HFF-Myc (cell line): ENCODE measurements at regions not wholly inside any gene's neighbourhood (a gene's known extent, or its start where the extent isn't known, plus 50 kb on each side); places are given as distances from the start of the nearest gene placed in this dataset.

Experiments used
- DNase-seq: peaks from one replicate; pipeline ENCODE4 v3.0.0-alpha.2; 2011; ENCODE audit warnings: low read depth; ENCODE audit errors: extremely low read depth
- H3K4me3 ChIP-seq: replicated peaks from 2 replicates; pipeline ENCODE4 v1.5.1; 2011; ENCODE audit warnings: low read depth, mild to moderate bottlenecking, control low read depth, low read length
- TF ChIP-seq, protein P1 (sequence below): IDR thresholded peaks from 2 replicates; pipeline ENCODE4 v1.5.1; 2012; ENCODE audit warnings: mild to moderate bottlenecking, low read depth, low read length, control low read depth; ENCODE audit errors: missing control alignments

GRCh38 chr20:48480216-48480772 lies 347.5 kb downstream of the PREX1 start:
- TF ChIP-seq, protein P1, sequence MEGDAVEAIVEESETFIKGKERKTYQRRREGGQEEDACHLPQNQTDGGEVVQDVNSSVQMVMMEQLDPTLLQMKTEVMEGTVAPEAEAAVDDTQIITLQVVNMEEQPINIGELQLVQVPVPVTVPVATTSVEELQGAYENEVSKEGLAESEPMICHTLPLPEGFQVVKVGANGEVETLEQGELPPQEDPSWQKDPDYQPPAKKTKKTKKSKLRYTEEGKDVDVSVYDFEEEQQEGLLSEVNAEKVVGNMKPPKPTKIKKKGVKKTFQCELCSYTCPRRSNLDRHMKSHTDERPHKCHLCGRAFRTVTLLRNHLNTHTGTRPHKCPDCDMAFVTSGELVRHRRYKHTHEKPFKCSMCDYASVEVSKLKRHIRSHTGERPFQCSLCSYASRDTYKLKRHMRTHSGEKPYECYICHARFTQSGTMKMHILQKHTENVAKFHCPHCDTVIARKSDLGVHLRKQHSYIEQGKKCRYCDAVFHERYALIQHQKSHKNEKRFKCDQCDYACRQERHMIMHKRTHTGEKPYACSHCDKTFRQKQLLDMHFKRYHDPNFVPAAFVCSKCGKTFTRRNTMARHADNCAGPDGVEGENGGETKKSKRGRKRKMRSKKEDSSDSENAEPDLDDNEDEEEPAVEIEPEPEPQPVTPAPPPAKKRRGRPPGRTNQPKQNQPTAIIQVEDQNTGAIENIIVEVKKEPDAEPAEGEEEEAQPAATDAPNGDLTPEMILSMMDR, result no peak
- H3K4me3 ChIP-seq, result no peak overlapping the region
- DNase-seq, result no peak

GRCh38 chr20:48478806-48479585 lies 348.8 kb downstream of the PREX1 start:
- no peak for DNase-seq
- TF ChIP-seq, protein P1, result no peak
- H3K4me3 ChIP-seq, result no peak overlapping the region

DNA sequence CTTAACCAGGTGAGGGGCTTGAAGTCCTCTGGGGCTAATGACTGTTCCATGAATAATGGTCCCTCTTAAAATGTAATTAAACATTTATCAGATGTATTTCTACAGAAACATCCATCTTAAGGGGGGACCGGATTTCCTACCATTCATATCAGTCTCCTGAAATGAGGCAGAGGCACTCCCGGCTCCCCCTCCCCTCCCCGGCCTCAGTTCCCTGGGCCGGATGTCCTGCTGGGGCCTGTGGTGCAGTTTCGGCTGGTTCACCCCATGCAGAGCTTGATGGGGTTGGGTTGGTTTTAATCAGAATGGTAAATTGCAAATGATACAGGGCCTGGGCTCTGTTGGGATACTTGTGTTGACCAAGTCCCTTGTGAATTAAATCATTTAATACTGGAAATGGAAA lies 349.4 kb downstream of the PREX1 start:
- DNase-seq, result no peak
- H3K4me3 ChIP-seq, result no peak overlapping the region
- TF ChIP-seq, protein P1, result no peak

DNA sequence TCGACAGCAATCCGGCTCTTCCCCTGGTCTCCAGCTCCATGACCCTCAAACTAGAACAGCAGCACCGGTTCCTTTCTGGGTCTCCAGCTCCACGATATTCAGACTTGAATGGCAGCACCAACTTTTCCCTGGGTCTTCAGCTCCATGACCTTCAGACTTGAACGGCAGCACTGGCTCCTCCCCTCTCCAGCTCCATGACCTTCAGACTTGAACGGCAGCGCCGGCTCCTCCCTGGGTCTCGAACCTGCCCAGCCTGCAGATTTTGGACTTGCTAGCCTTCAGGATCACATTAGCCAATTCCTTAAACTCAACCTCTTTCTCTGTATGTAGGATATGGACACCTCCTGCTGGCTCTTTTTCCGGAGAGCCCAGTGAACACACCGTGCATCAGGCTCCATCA lies 350.9 kb downstream of the PREX1 start:
- TF ChIP-seq, protein P1, result no peak
- no peak overlapping the region for H3K4me3 ChIP-seq
- no peak for DNase-seq

- no peak overlapping the region for H3K4me3 ChIP-seq
- TF ChIP-seq, protein P1, result no peak
- no peak for DNase-seq
These were observed 353.8 kb downstream of the PREX1 start for GRCh38 chr20:48474022-48474421.

DNA sequence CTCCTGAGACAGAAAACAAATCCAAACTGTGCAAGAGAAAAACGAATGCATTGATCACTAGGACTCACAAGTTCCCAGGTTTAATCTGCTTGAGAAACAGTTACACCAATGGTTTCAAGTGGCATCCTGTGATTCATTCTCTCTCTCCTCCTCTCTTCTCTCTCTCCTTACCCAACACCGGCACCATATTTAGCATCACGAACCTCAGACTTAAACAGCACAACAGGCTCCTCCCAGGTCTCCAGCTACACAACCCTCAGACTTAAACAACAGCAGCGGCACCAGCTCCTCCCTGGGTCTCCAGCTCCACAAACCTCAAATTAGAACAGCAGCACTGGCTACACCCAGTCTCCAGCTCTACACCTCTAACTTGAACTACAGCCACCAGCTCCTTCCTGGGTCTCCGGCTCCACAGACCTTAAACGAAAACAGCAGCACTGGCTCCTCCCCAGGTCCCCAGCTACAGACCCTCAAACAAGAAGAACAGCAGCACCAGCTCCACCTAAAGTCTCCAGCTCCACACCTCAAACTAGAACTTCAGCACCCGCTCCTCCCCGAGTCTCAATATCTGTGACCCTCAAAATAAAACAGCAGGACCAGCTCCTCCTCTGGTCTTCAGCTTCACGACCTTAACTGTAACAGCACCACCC lies 355.9 kb downstream of the PREX1 start:
- DNase-seq, result no peak
- TF ChIP-seq, protein P1, result no peak
- no peak overlapping the region for H3K4me3 ChIP-seq
